Rectal smooth muscle tissue (tissue), 1 donor: ENCODE measurements at regions not wholly inside any gene's neighbourhood (a gene's known extent, or its start where the extent isn't known, plus 50 kb on each side); places are given as distances from the start of the nearest gene placed in this dataset.

Experiments used
- H3K27ac ChIP-seq: one replicate; pipeline ENCODE4 v1.7.0; 2013; ENCODE audit warnings: low read depth, low read length, inconsistent platforms
- H3K27me3 ChIP-seq: one replicate; pipeline ENCODE4 v1.7.0; 2013; ENCODE audit warnings: low read length; ENCODE audit not compliant: control insufficient read depth, insufficient read depth
- H3K36me3 ChIP-seq: one replicate; pipeline ENCODE4 v1.7.0; 2013; ENCODE audit warnings: low read length; ENCODE audit not compliant: control insufficient read depth, insufficient read depth
- H3K4me1 ChIP-seq: one replicate; pipeline ENCODE4 v1.7.0; 2013; ENCODE audit warnings: low read length; ENCODE audit not compliant: control insufficient read depth, insufficient read depth
- H3K4me3 ChIP-seq: one replicate; pipeline ENCODE4 v1.7.0; 2013; ENCODE audit warnings: low read length
- H3K9ac ChIP-seq: one replicate; pipeline ENCODE4 v1.7.0; 2013; ENCODE audit warnings: low read length

DNA sequence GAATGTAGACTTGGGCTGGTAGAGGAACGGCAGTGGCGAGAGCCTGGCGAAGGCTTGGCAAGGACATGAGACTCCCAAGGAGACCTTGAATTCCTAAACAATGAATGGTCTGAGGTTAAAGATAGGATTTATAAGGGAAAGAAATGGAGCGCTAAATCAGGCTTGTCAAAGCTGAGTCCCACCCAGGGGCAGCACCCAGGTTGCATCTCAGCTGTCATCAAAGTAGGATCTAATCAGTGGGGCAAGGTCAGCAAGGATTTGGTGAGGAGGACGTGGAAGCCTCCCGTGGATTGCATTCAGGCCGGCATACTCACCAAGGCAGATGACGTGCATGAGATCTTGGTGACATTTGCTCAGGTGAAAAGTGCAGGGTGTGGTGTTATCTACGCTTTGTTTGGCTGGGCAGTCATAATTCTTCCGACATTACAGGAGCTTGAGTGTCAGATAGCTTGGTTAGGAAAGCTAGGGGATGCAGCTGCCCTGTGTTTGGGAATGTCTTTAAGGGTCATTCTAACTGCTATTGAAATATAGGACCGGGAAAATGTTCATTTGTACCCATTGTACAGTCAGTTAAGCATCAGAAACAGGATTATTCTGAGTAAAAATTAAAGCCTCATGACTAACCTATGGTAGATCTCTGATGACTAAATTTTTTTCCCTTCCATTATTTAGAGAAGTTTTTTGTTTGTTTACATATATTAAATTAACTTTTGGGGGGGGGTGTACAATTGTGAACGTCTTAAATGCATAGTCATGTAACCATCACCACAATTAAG is 99.4 kb upstream of the TSC22D2 start:
- Histone ChIP-seq H3K9ac (no peak overlapping the region), H3K27ac (no peak overlapping the region), H3K36me3 (no peaks in the 10 kb centered on the region), H3K4me1 (no peaks in the 10 kb centered on the region), H3K27me3 (no peaks in the 10 kb centered on the region), H3K4me3 (no peak overlapping the region)

DNA sequence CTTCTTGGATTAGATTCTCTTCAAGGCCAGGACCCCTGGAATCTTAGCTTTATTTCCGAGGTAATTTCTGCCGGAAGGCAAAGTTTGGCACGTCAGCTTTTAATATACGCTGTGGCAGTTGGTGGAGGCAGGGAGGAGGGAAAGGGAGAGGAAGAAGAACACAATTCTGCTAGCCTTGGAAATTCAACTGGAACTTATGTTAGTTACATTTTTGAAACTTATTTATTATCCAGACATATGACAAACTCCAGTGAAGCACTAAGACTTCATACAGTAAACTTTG is 100.1 kb upstream of the TSC22D2 start:
- Histone ChIP-seq H3K4me1 (no peaks in the 10 kb centered on the region), H3K36me3 (no peaks in the 10 kb centered on the region), H3K9ac (no peak overlapping the region), H3K27ac (no peak overlapping the region), H3K4me3 (no peak overlapping the region), H3K27me3 (no peaks in the 10 kb centered on the region)

- H3K36me3 ChIP-seq = no peaks in the 10 kb centered on the region
- H3K27me3 ChIP-seq = no peaks in the 10 kb centered on the region
- H3K9ac ChIP-seq = no peak overlapping the region
- H3K4me1 ChIP-seq = no peaks in the 10 kb centered on the region
- H3K27ac ChIP-seq = no peak overlapping the region
- no peak overlapping the region for H3K4me3 ChIP-seq
These were observed 100.6 kb upstream of the TSC22D2 start for GRCh38 chr3:150307311-150308036.

DNA sequence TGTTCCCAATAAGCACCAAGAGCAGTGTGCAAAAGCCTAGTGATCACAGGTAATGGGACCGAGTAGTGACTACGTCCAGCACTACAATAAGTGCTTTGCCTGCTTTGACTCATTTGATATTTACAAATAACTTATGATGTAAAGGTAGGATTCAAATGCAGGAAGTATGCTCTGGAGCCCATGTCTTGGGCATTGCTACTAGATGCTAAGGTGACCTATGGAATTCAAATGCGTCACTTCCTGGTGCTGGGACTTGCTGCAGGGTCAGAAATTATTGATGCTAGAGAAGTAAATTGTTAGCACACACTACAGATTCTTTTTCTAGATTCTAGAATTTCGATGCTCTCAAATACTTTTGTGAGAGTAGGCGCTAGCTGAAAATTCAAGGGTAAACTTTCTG is 101.2 kb upstream of the TSC22D2 start:
- H3K4me1 ChIP-seq = no peaks in the 10 kb centered on the region
- no peak overlapping the region for H3K9ac ChIP-seq
- H3K27ac ChIP-seq = no peak overlapping the region
- H3K27me3 ChIP-seq = no peaks in the 10 kb centered on the region
- no peaks in the 10 kb centered on the region for H3K36me3 ChIP-seq
- H3K4me3 ChIP-seq = no peak overlapping the region

DNA sequence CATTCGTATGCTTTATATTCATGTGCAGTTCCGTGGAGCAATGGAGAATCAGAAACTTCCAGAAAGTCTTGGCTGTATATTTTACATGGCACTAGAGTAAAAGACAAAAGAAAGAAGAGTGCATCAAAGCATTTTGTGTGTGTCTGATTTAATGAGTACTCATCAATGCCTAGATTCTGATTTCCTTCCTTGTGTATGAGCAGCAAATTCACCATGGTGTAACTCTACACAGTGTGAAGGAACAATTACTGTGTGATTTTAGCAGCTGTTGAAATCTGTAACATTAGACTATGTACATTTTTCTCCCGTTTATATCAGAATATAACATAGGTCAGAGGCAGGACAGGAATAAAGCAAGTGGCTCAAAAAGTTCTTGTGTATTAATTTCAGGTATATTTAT is 102.0 kb upstream of the TSC22D2 start:
- Histone ChIP-seq H3K27me3 (no peaks in the 10 kb centered on the region), H3K4me1 (no peaks in the 10 kb centered on the region), H3K4me3 (no peak overlapping the region), H3K36me3 (no peaks in the 10 kb centered on the region), H3K27ac (no peak overlapping the region), H3K9ac (no peak overlapping the region)

DNA sequence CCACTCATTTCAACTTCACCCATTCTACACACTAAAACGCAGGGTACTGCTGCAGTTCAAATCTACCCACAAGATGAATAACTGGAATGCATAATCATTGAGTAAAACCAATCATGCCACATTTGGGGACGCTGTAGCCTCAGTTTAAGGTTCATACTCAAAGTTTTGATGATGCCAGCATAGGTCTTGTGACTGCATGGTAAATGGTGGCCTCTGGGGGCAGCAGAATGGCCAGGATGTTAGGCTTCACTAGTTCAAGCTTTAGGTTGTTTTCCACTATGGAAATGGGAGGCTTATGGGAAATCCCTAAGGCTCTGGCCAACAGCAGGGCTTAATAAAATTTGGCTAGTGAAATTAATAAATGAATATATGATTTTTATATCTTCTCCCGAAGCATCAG is 104.3 kb upstream of the TSC22D2 start:
- H3K36me3 ChIP-seq = no peaks in the 10 kb centered on the region
- H3K4me3 ChIP-seq = no peak overlapping the region
- no peaks in the 10 kb centered on the region for H3K27me3 ChIP-seq
- H3K4me1 ChIP-seq = no peaks in the 10 kb centered on the region
- no peak overlapping the region for H3K9ac ChIP-seq
- no peak overlapping the region for H3K27ac ChIP-seq

GRCh38 chr3:150302246-150302645 is 105.9 kb upstream of the TSC22D2 start:
- no peak overlapping the region for H3K9ac ChIP-seq
- no peaks in the 10 kb centered on the region for H3K36me3 ChIP-seq
- no peak overlapping the region for H3K27ac ChIP-seq
- H3K27me3 ChIP-seq = no peaks in the 10 kb centered on the region
- H3K4me1 ChIP-seq = no peaks in the 10 kb centered on the region
- H3K4me3 ChIP-seq = no peak overlapping the region

DNA sequence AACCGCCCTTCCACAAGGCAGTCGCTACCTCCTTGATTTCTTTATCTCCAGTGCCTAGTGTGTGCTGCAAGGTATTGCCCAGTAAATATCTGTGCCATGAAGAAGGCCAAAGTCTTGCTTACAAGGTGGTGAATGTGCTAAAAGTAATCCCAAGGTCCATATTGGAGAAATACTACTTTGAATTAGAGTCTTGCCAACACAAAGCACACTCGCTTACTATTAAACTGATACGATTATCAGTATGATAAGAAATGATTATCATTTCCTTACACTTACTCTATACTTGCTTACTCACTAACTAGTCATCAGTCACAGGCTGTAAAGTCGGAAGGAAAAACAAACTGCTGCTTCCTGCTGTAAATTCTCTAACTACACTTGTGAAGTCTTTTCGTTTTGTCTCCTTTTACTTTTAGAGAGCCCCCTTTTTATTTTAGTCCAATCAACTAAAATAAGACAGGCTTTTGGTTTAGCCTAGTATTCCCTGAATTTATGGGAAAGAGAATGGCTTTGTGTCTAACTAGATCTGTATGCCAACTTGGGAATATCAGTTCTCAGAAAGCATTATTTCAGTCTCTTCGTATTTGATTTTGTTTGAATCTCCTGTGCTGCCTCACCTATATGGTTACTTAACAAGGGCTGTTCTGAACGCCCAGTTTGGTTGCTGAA is 107.1 kb upstream of the TSC22D2 start:
- Histone ChIP-seq H3K4me3 (no peak overlapping the region), H3K27me3 (no peaks in the 10 kb centered on the region), H3K36me3 (no peaks in the 10 kb centered on the region), H3K4me1 (no peaks in the 10 kb centered on the region), H3K27ac (no peak overlapping the region), H3K9ac (no peak overlapping the region)

- no peaks in the 10 kb centered on the region for H3K4me1 ChIP-seq
- H3K9ac ChIP-seq = no peak overlapping the region
- no peaks in the 10 kb centered on the region for H3K27me3 ChIP-seq
- no peak overlapping the region for H3K4me3 ChIP-seq
- no peaks in the 10 kb centered on the region for H3K36me3 ChIP-seq
- H3K27ac ChIP-seq = no peak overlapping the region
These were observed 107.7 kb upstream of the TSC22D2 start for GRCh38 chr3:150300388-150300787.

DNA sequence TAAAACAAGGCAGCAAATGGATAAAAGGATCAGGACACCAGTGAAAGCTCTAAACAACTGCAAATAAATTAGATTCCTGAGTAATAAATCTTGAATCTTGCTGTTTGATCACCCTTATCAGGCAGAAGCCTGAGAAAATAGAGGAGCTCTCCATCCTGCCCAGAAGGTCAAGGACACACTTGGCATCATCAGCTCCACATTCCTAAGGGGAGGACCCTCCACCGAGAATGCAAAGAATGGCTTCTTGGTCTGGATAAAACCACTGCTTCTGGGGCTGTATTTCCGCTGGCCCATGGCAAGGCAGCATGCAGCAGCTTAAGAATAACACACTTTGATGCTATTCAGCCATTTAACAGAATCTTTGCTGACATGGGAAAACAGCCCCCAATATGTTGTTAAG is 108.9 kb upstream of the TSC22D2 start:
- Histone ChIP-seq H3K9ac (no peak overlapping the region), H3K4me1 (no peaks in the 10 kb centered on the region), H3K27me3 (no peaks in the 10 kb centered on the region), H3K36me3 (no peaks in the 10 kb centered on the region), H3K27ac (no peak overlapping the region), H3K4me3 (no peak overlapping the region)

DNA sequence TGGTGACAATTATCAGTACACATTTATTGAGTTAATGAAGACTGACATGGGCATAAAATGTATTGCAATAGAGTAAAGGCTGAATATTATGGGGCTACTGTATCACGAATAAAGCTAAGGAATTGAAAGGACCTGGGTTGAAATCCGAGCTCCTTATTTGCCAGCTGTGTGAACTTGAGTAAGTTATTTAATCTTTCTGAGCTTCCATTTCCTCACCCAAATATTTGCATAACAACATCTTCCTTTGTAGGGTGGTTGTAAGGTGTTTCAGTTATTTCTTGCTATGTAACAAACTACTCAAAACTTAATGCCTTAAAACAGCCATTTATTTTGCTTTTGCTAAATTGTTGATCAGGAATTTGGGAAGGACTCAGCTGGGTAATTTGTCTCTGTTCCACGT is 111.1 kb upstream of the TSC22D2 start:
- no peak overlapping the region for H3K27ac ChIP-seq
- H3K27me3 ChIP-seq = no peaks in the 10 kb centered on the region
- no peak overlapping the region for H3K4me3 ChIP-seq
- H3K9ac ChIP-seq = no peak overlapping the region
- no peaks in the 10 kb centered on the region for H3K4me1 ChIP-seq
- no peaks in the 10 kb centered on the region for H3K36me3 ChIP-seq

- Histone ChIP-seq H3K27me3 (no peaks in the 10 kb centered on the region), H3K4me1 (no peaks in the 10 kb centered on the region), H3K36me3 (no peaks in the 10 kb centered on the region), H3K27ac (no peak overlapping the region), H3K4me3 (no peak overlapping the region), H3K9ac (no peak overlapping the region)
These were observed 111.9 kb upstream of the TSC22D2 start for GRCh38 chr3:150296123-150296735.
